IMR-90 (cell line): ENCODE measurements at regions not wholly inside any gene's neighbourhood (a gene's known extent, or its start where the extent isn't known, plus 50 kb on each side); places are given as distances from the start of the nearest gene placed in this dataset.

Source experiments
- ATAC-seq: fragments of 200-7000 bp; cut with Tn5 transposase; 2 replicates; pipeline ENCODE4 v1.9.1; 2020; ENCODE audit warnings: low read depth, mild to moderate bottlenecking, moderate library complexity
- BruUV-seq: library from RNA; stranded (reverse); fragments of 400-500 nt; replicated peaks from 2 replicates; lab custom pipeline; 2021; lab: Mats Ljungman, UMichigan
- CTCF ChIA-PET: fragments of 300-600 bp; formaldehyde crosslinking; extraction: SDS; loops from one replicate; lab custom pipeline; 2021; ENCODE audit warnings: antibody characterized with exemption; lab: Yijun Ruan, JAX
- POLR2A ChIA-PET: fragments of 300-600 bp; sonication (Branson Sonifier 250); formaldehyde crosslinking; loops from one replicate; lab custom pipeline; 2022; ENCODE audit warnings: antibody characterized with exemption; ENCODE audit not compliant: unreplicated experiment; lab: Charles Lee
- DNase-seq: peaks from one replicate; pipeline ENCODE4 v3.0.0; 2013
- H2AFZ ChIP-seq: replicated peaks from 2 replicates; pipeline ENCODE3; 2013; ENCODE audit warnings: low read length, mild to moderate bottlenecking; ENCODE audit not compliant: poor library complexity
- H2AK5ac ChIP-seq: 2 replicates; pipeline ENCODE4 v1.6.1; 2013; ENCODE audit warnings: low read depth, low read length, inconsistent platforms
- H2AK9ac ChIP-seq: replicated peaks from 2 replicates; pipeline ENCODE3; 2013; ENCODE audit warnings: mild to moderate bottlenecking, low read depth, low read length, moderate library complexity; ENCODE audit not compliant: poor library complexity
- H2BK120ac ChIP-seq: 2 replicates; pipeline ENCODE4 v1.6.1; 2013; ENCODE audit warnings: low read depth, low read length, inconsistent platforms
- H2BK15ac ChIP-seq: 3 replicates; pipeline ENCODE4 v1.6.1; 2013; ENCODE audit warnings: low read depth, low read length, inconsistent platforms
- H2BK20ac ChIP-seq: 2 replicates; pipeline ENCODE4 v1.6.1; 2013; ENCODE audit warnings: low read depth, mild to moderate bottlenecking, inconsistent platforms, low read length, moderate library complexity
- H2BK5ac ChIP-seq: 2 replicates; pipeline ENCODE4 v1.6.1; 2013; ENCODE audit warnings: mild to moderate bottlenecking, low read depth, low read length, inconsistent platforms; ENCODE audit not compliant: poor library complexity, severe bottlenecking
- H3K14ac ChIP-seq: replicated peaks from 2 replicates; pipeline ENCODE4 v1.6.1; 2013; ENCODE audit warnings: low read depth, low read length, inconsistent platforms
- H3K18ac ChIP-seq: 2 replicates; pipeline ENCODE4 v1.6.1; 2013; ENCODE audit warnings: low read depth, low read length, control low read depth
- H3K23ac ChIP-seq: 2 replicates; pipeline ENCODE4 v1.6.1; 2013; ENCODE audit warnings: low read depth, low read length, inconsistent platforms
- H3K27ac ChIP-seq: 2 replicates; pipeline ENCODE4 v1.5.1; 2013; ENCODE audit warnings: mild to moderate bottlenecking, control low read depth, low read length; ENCODE audit not compliant: insufficient read depth
- H3K27me3 ChIP-seq: 2 replicates; pipeline ENCODE4 v1.6.1; 2013; ENCODE audit warnings: low read length; ENCODE audit not compliant: control insufficient read depth, insufficient read depth
- H3K36me3 ChIP-seq: 2 replicates; pipeline ENCODE4 v1.6.1; 2013; ENCODE audit warnings: low read length, mixed read lengths; ENCODE audit not compliant: control insufficient read depth, insufficient read depth
- H3K4ac ChIP-seq: 2 replicates; pipeline ENCODE4 v1.6.1; 2013; ENCODE audit warnings: low read depth, low read length, inconsistent platforms
- H3K4me1 ChIP-seq: 2 replicates; pipeline ENCODE4 v1.6.1; 2013; ENCODE audit warnings: low read length, mixed read lengths; ENCODE audit not compliant: control insufficient read depth, insufficient read depth
- H3K4me2 ChIP-seq: 2 replicates; pipeline ENCODE4 v1.6.1; 2013; ENCODE audit warnings: low read depth, mild to moderate bottlenecking, control low read depth, low read length, moderate library complexity
- H3K4me3 ChIP-seq: 2 replicates; pipeline ENCODE4 v1.5.1; 2013; ENCODE audit warnings: low read depth, mild to moderate bottlenecking, control low read depth, low read length, moderate library complexity; ENCODE audit not compliant: insufficient read depth
- H3K56ac ChIP-seq: 2 replicates; pipeline ENCODE4 v1.6.1; 2013; ENCODE audit warnings: low read length, inconsistent platforms; ENCODE audit not compliant: insufficient read depth; ENCODE audit errors: extremely low read depth
- H3K79me1 ChIP-seq, 2 experiments: 2 replicates each; pipeline ENCODE4 v1.6.1; 2013; ENCODE audit warnings: low read length in 2 of 2, inconsistent platforms in 1 of 2, low read depth in 1 of 2
- H3K9ac ChIP-seq: 2 replicates; pipeline ENCODE4 v1.6.1; 2013; ENCODE audit warnings: low read depth, low read length, control low read depth
- H3K9me1 ChIP-seq: 2 replicates; pipeline ENCODE4 v1.6.1; 2013; ENCODE audit warnings: low read length, inconsistent platforms; ENCODE audit not compliant: insufficient read depth
- H3K9me3 ChIP-seq: 2 replicates; pipeline ENCODE4 v1.6.1; 2013; ENCODE audit warnings: low read length; ENCODE audit not compliant: control insufficient read depth, insufficient read depth
- H4K20me1 ChIP-seq: 2 replicates; pipeline ENCODE4 v1.6.1; 2013; ENCODE audit warnings: low read length, inconsistent platforms; ENCODE audit not compliant: insufficient read depth
- H4K5ac ChIP-seq: 2 replicates; pipeline ENCODE4 v1.6.1; 2013; ENCODE audit warnings: mild to moderate bottlenecking, low read depth, low read length, control low read depth
- H4K8ac ChIP-seq, 2 experiments: 2 replicates each; pipeline ENCODE4 v1.6.1; 2013; ENCODE audit warnings: low read depth in 2 of 2, low read length in 2 of 2, control low read depth in 1 of 2, inconsistent platforms in 1 of 2
- H4K91ac ChIP-seq: 2 replicates; pipeline ENCODE4 v1.6.1; 2013; ENCODE audit warnings: low read depth, low read length, inconsistent platforms; ENCODE audit not compliant: insufficient read depth
- MXI1 ChIP-seq: IDR thresholded peaks from 2 replicates; pipeline ENCODE4 v1.6.1; 2012; ENCODE audit warnings: low read depth, mild to moderate bottlenecking, low read length, moderate library complexity, borderline replicate concordance
- WGBS, 2 experiments: methylation state at CpG; one replicate each; pipeline versions ENCODE4 v1.1.5 to v1.1.7; 2013; ENCODE audit warnings: missing lambda C conversion rate in 2 of 2; ENCODE audit not compliant: insufficient read length in 1 of 2; ENCODE audit errors: extremely low coverage in 2 of 2; 5-methylcytosine and 5-hydroxymethylcytosine counted together
- dilution Hi-C: fragments of 300-500 bp; cut with HindIII; formaldehyde crosslinking; loops from one replicate; pipeline ENCODE4 v1.14.3; 2018; ENCODE audit warnings: low sequenced_read_pairs; ENCODE audit not compliant: unreplicated experiment
- in situ Hi-C: fragments of 300-500 bp; cut with MboI; formaldehyde crosslinking; loops from 3 replicates; pipeline ENCODE4 v1.14.3; 2019; ENCODE audit warnings: low sequenced_read_pairs, inconsistent platforms, mixed read lengths
- intact Hi-C: fragments of 100-400 bp; cut with micrococcal nuclease; formaldehyde crosslinking; loops from 2 replicates; pipeline ENCODE4 v1.10.0; 2022

DNA sequence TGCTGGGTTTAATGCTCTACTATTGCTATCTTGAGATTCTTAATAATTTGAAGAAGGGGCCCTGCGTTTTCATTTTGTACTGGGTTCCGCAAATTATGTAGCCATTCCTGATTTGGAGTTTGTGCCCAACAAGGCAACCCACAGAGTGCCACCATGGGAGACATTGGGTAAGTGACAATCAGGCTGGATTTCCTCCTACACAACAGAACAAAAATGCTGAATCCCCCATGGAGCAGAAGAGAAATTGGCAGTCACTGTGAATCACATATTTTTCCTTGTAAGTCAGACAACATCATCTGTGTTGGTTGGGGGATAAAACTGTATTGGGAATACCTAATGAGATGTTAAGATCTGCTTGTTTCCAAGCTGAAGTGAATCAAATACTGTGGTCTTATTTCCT lies 80.9 kb downstream of the CNGA2 start:
- ChIA-PET POLR2A (no interaction called here), CTCF (no interaction called here)
- H3K79me1 ChIP-seq: no peaks in the 10 kb centered on the region
- no peak overlapping the region for H3K4me2 ChIP-seq
- no peak overlapping the region for H4K8ac ChIP-seq
- DNase-seq (no peak), ATAC-seq (no peak)
- no peak overlapping the region for H2BK120ac ChIP-seq
- H2AK9ac ChIP-seq: no peak overlapping the region
- TF ChIP-seq MXI1: no peak
- H2BK20ac ChIP-seq: no peak overlapping the region
- no peak overlapping the region for H3K23ac ChIP-seq
- no peak overlapping the region for H2AFZ ChIP-seq
- H3K9me1 ChIP-seq: no peaks in the 10 kb centered on the region
- no peak overlapping the region for H3K27ac ChIP-seq
- H4K5ac ChIP-seq: no peak overlapping the region
- no CpG with 5 or more reads among the region's 2 CpGs for WGBS, 2 experiments
- no peak overlapping the region for H3K4me3 ChIP-seq
- no peak overlapping the region for H3K18ac ChIP-seq
- no peaks in the 10 kb centered on the region for H3K36me3 ChIP-seq
- dilution Hi-C loops (no loop called here), in situ Hi-C loops (no loop called here), intact Hi-C loops (no loop called here)
- no peak overlapping the region for H3K4ac ChIP-seq
- H3K9me3 ChIP-seq: no peaks in the 10 kb centered on the region
- no peak overlapping the region for H4K91ac ChIP-seq
- H2AK5ac ChIP-seq: no peak overlapping the region
- no peak overlapping the region for H3K14ac ChIP-seq
- no peaks in the 10 kb centered on the region for H3K27me3 ChIP-seq
- H3K4me1 ChIP-seq: no peaks in the 10 kb centered on the region
- no peak overlapping the region for H2BK5ac ChIP-seq
- H2BK15ac ChIP-seq: no peak overlapping the region
- no TSS peak for BruUV-seq
- H3K56ac ChIP-seq: no peak overlapping the region
- H4K20me1 ChIP-seq: no peaks in the 10 kb centered on the region
- no peak overlapping the region for H3K9ac ChIP-seq
